B cell (primary cell): ENCODE measurements at regions not wholly inside any gene's neighbourhood (a gene's known extent, or its start where the extent isn't known, plus 50 kb on each side); places are given as distances from the start of the nearest gene placed in this dataset.

Experiments used
- ATAC-seq: fragments of 200-7000 bp; cut with Tn5 transposase; one replicate; pipeline ENCODE4 v1.10.0; 2021; ENCODE audit warnings: low read depth, mild to moderate bottlenecking, moderate number of reproducible peaks, moderate library complexity
- CTCF ChIA-PET: fragments of 350-600 bp; sonication (Branson Sonifier 250); formaldehyde crosslinking; loops from one replicate; lab custom pipeline; 2021; ENCODE audit warnings: antibody characterized with exemption, inconsistent platforms; lab: Charles Lee
- POLR2A ChIA-PET: fragments of 350-600 bp; sonication (Branson Sonifier 250); formaldehyde crosslinking; loops from one replicate; lab custom pipeline; 2021; ENCODE audit warnings: antibody characterized with exemption; lab: Charles Lee
- DNase-seq: peaks from one replicate; pipeline ENCODE4 v3.0.0; 2013
- H2AFZ ChIP-seq: 2 replicates; pipeline ENCODE4 v1.6.1; 2012; ENCODE audit warnings: mild to moderate bottlenecking, low read depth, low read length; ENCODE audit not compliant: insufficient read depth, poor library complexity, severe bottlenecking
- H3K27ac ChIP-seq, 2 donors: 1 replicate in 1 of 2; 2 replicates in 1 of 2; pipeline ENCODE4 v1.5.1; 2012 to 2013; ENCODE audit warnings: low read length in 2 of 2, mild to moderate bottlenecking in 2 of 2, moderate library complexity in 1 of 2
- H3K27me3 ChIP-seq, 4 experiments: fragments of 200-600 bp in 1 of 4; sonication (generic) in 1 of 4; replicated peaks in 1 of 4; 1 replicate in 2 of 4; 2 replicates in 2 of 4; pipeline versions ENCODE4 v1.6.1 to v1.7.0; 2013 to 2016; ENCODE audit warnings: low read length in 3 of 4, mild to moderate bottlenecking in 2 of 4, mixed read lengths in 1 of 4, moderate library complexity in 1 of 4; ENCODE audit not compliant: insufficient read depth in 4 of 4, control insufficient read depth in 3 of 4; ENCODE audit errors: control extremely low read depth in 1 of 4
- H3K36me3 ChIP-seq, 2 experiments: replicated peaks in 1 of 2; 1 replicate in 1 of 2; 2 replicates in 1 of 2; pipeline versions ENCODE4 v1.6.1 to v1.7.1; 2013; ENCODE audit warnings: low read length in 1 of 2; ENCODE audit not compliant: insufficient read depth in 2 of 2, control insufficient read depth in 1 of 2; ENCODE audit errors: control extremely low read depth in 1 of 2, extremely low read depth in 1 of 2
- H3K4me1 ChIP-seq, 2 donors: fragments of 200-600 bp in 1 of 2; sonication (generic) in 1 of 2; 1 replicate in 1 of 2; 2 replicates in 1 of 2; pipeline versions ENCODE4 v1.5.1 to v1.6.1; 2013 to 2017; ENCODE audit warnings: low read length in 2 of 2; ENCODE audit not compliant: control insufficient read depth in 2 of 2, insufficient read depth in 2 of 2
- H3K4me2 ChIP-seq: replicated peaks from 2 replicates; pipeline ENCODE3; 2012; ENCODE audit warnings: mild to moderate bottlenecking, low read depth, low read length; ENCODE audit not compliant: poor library complexity, severe bottlenecking
- H3K4me3 ChIP-seq, 5 experiments: fragments of 200-600 bp in 1 of 5; sonication (generic) in 1 of 5; 1 replicate in 3 of 5; 2 replicates in 2 of 5; pipeline versions ENCODE4 v1.5.1 to v1.7.0; 2011 to 2016; ENCODE audit warnings: low read length in 4 of 5, mild to moderate bottlenecking in 4 of 5, low read depth in 2 of 5, control low read depth in 1 of 5, moderate library complexity in 1 of 5; ENCODE audit not compliant: insufficient read depth in 1 of 5; ENCODE audit errors: control extremely low read depth in 1 of 5, extremely low read depth in 1 of 5
- H3K79me2 ChIP-seq: fragments of 200-600 bp; sonication (generic); one replicate; pipeline ENCODE4 v1.6.0; 2016; ENCODE audit warnings: low read length; ENCODE audit not compliant: control insufficient read depth, insufficient read depth
- H3K9ac ChIP-seq: fragments of 200-600 bp; sonication (generic); 2 replicates; pipeline ENCODE4 v1.6.1; 2017; ENCODE audit warnings: mild to moderate bottlenecking, low read length, moderate library complexity
- H3K9me3 ChIP-seq, 3 donors: one replicate each; pipeline versions ENCODE4 v1.6.1 to v1.7.1; 2013; ENCODE audit warnings: low read length in 2 of 3; ENCODE audit not compliant: control insufficient read depth in 2 of 3, insufficient read depth in 1 of 3; ENCODE audit errors: control extremely low read depth in 1 of 3
- H4K20me1 ChIP-seq: 2 replicates; pipeline ENCODE4 v1.6.0; 2012; ENCODE audit warnings: mild to moderate bottlenecking, low read length; ENCODE audit not compliant: insufficient read depth, control insufficient read depth, poor library complexity, severe bottlenecking
- H3K27ac Mint-ChIP-seq: one replicate; pipeline ENCODE4 v1.8.0; 2021; ENCODE audit warnings: mixed read lengths
- H3K27me3 Mint-ChIP-seq: one replicate; pipeline ENCODE4 v1.8.0; 2021; ENCODE audit warnings: mixed read lengths
- H3K4me1 Mint-ChIP-seq: one replicate; pipeline ENCODE4 v1.8.0; 2021; ENCODE audit warnings: mixed read lengths
- H3K4me3 Mint-ChIP-seq: one replicate; pipeline ENCODE4 v1.8.0; 2021; ENCODE audit warnings: mixed read lengths
- H3K9me3 Mint-ChIP-seq: one replicate; pipeline ENCODE4 v1.8.0; 2022; ENCODE audit warnings: mixed read lengths; ENCODE audit not compliant: insufficient read depth
- CTCF ChIP-seq: fragments of 200-600 bp; IDR thresholded peaks from one replicate; pipeline ENCODE4 v1.8.0; 2022; ENCODE audit warnings: antibody characterized with exemption, mild to moderate bottlenecking
- EZH2 ChIP-seq: IDR thresholded peaks from 2 replicates; pipeline ENCODE4 v1.6.1; 2012; ENCODE audit warnings: borderline replicate concordance, low read depth, mild to moderate bottlenecking, moderate library complexity, low read length; ENCODE audit not compliant: insufficient read depth, poor library complexity, severe bottlenecking
- WGBS: methylation state at CpG from one replicate; pipeline ENCODE4 v1.1.5; 2013; ENCODE audit warnings: missing lambda C conversion rate; ENCODE audit not compliant: insufficient coverage; 5-methylcytosine and 5-hydroxymethylcytosine counted together
- intact Hi-C: fragments of 100-400 bp; cut with micrococcal nuclease; formaldehyde crosslinking; loops from one replicate; pipeline ENCODE4 v1.10.0; 2022

GRCh38 chr6:81565071-81565470 lies 187.4 kb downstream of the TENT5A start:
- Histone ChIP-seq H3K9me3 (no peaks in the 10 kb centered on the region), H3K4me2 (no peak overlapping the region), H3K9ac (no peak overlapping the region), H3K36me3 (no peaks in the 10 kb centered on the region), H3K27me3 (no peaks in the 10 kb centered on the region), H3K79me2 (no peaks in the 10 kb centered on the region), H3K27ac (no peak overlapping the region), H4K20me1 (no peaks in the 10 kb centered on the region), H3K4me1 (no peaks in the 10 kb centered on the region), H2AFZ (no peak overlapping the region), H3K4me3 (no peak overlapping the region)
- no CpG with 5 or more reads among the region's 2 CpGs for WGBS
- intact Hi-C loops, result no loop called here
- Mint-ChIP-seq H3K4me1 (no peaks in the 10 kb centered on the region), H3K4me3 (no peak overlapping the region), H3K27ac (no peak overlapping the region), H3K27me3 (no peaks in the 10 kb centered on the region), H3K9me3 (no peaks in the 10 kb centered on the region)
- POLR2A ChIA-PET, result no interaction called here
- CTCF ChIA-PET, result interaction anchor here (1.5 kb wide), 1 partner anchor 22 kb away, joined by 3 read pairs; no protein-coding TSS in a partner anchor
- DNase-seq, result no peak
- no peak for ATAC-seq
- TF ChIP-seq EZH2, result no peak
- TF ChIP-seq CTCF, result no peak

GRCh38 chr6:81564470-81565068 lies 187.9 kb downstream of the TENT5A start:
- no peaks in the 10 kb centered on the region for H3K27me3 ChIP-seq
- Mint-ChIP-seq H3K4me3 (no peak overlapping the region), H3K4me1 (no peaks in the 10 kb centered on the region), H3K9me3 (no peaks in the 10 kb centered on the region), H3K27ac (no peak overlapping the region), H3K27me3 (no peaks in the 10 kb centered on the region)
- no peak overlapping the region for H3K4me2 ChIP-seq
- no peak overlapping the region for H3K4me3 ChIP-seq
- no peak overlapping the region for H2AFZ ChIP-seq
- H3K4me1 ChIP-seq, result no peaks in the 10 kb centered on the region
- no peak overlapping the region for H3K9ac ChIP-seq
- ChIA-PET CTCF (interaction anchor here (1.5 kb wide), 1 partner anchor 22 kb away, joined by 3 read pairs; no protein-coding TSS in a partner anchor), POLR2A (no interaction called here)
- no peaks in the 10 kb centered on the region for H4K20me1 ChIP-seq
- no CpG with 5 or more reads among the region's 2 CpGs for WGBS
- no peaks in the 10 kb centered on the region for H3K9me3 ChIP-seq
- no peak for TF ChIP-seq EZH2
- no peak for TF ChIP-seq CTCF
- intact Hi-C loops, result no loop called here
- DNase-seq, result no peak
- no peaks in the 10 kb centered on the region for H3K36me3 ChIP-seq
- no peak for ATAC-seq
- no peaks in the 10 kb centered on the region for H3K79me2 ChIP-seq
- no peak overlapping the region for H3K27ac ChIP-seq
